CD4-positive, alpha-beta T cell treated with Interleukin-17A for 1 hour (primary cell): ENCODE measurements at regions not wholly inside any gene's neighbourhood (a gene's known extent, or its start where the extent isn't known, plus 50 kb on each side); places are given as distances from the start of the nearest gene placed in this dataset.

Source experiments
- DNase-seq: peaks from one replicate; pipeline ENCODE4 v3.0.0-alpha.2; 2020

GRCh38 chr2:16140771-16141640 is 200.7 kb downstream of the MYCN start:
- no peak for DNase-seq

GRCh38 chr2:16139663-16140615 is 199.6 kb downstream of the MYCN start:
- DNase-seq = no peak

DNA sequence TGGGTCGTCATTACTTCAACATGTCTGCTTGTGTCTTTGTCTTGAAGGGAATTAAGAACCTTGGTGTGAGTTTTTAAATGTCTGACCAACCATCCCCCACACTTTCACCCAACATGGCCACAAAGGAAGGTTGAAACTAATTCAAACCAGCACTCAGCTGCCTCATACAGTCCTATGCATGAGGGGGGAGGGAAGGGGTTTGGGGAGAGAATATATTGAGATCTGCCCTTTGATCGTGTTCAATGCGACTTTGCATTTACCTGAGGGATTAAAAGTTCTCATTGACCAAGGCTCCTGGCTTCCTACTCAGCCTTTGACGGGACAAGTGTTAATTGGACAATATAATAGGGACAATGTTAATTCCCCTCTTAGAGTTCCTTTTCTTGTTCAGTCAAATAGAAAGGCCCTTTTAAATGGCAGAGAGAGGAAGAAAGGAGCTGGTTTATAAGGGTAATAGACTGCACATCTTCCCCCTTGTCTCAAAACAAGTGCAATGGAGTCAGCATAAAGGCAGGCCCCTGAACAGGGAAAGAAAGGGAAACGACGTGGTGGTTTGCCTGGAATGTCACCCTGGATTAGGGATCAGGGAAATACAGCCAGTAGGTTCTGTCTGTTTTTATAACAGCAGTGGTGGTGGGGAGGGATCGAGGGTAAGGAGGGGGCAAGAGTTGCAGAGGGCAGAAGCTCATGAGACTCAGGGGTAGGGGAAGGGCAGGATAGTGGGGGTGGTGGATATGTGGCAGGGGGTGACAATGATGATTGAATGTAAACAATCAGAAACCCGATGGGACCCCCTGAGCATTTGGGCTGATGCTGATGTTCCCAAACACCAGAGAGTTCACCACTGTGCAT is 198.7 kb downstream of the MYCN start:
- DNase-seq = no peak

DNA sequence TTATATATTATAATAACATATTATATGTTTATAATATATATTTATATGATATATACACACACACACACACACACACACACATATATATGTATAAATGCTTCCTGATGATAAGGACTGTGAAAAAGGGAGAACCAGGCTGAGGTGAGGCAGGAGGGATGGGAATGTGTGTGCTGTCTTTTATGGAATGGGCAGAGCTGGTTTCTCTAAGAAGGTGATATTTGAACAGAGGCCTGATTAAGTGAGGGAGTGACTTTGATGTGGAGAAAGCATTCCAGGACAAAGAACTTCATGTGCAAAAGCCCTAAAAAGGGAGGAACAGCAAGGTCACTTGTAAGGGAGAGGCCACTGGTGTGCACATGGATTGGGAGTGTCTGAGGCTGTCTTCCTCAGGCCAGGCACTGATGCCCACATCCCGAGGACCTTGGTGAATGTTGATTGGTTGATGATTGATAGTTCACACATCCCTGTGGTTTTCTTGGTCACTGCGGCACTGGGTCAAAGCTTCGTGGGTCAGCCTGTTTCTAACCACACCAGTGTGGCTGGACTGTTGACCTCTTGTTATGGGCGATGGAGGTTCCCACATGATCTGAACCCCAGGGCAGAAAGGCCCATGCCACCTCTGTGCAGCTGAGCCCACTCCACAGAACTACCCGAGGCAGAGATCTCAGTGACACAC is 196.9 kb downstream of the MYCN start:
- DNase-seq = no peak

- DNase-seq = no peak
Measured at GRCh38 chr2:16136461-16137035, 196.2 kb downstream of the MYCN start.

GRCh38 chr2:16135913-16136310 is 195.6 kb downstream of the MYCN start:
- no peak for DNase-seq

DNA sequence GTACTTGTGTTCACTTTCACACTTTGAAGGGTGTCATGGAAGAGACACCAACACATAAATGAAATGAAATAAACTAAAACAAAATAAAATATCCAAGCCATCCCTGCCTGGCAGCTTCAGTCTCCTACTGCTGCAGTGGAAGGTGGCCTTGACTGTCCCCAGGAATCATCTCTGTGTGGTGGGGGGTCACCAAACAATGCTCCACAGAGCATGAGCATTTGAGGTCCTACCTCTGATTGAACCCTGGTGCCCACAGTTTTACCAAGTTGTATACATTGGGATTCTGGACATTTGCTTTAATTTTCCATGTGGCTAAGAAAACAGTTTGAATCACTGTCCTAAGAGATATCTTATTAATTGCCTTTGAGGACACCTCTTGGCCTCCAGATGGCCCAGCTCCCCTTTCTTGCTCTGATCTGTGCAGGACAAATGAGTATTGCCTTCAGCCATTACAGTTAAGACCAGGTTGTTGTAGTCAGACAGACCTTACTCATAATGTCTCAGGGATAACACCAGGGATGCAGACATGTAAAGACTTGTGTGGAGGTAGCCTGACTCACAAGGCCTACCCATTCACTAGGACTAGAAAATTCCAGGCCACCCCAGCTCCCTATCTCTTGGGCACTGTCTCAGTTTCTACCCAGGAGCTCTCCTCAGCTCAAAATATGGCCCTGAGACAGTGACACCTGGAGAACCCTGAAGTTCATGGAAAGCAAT is 195.0 kb downstream of the MYCN start:
- no peak for DNase-seq

- no peak for DNase-seq
Measured at GRCh38 chr2:16134436-16135165, 194.3 kb downstream of the MYCN start.

DNA sequence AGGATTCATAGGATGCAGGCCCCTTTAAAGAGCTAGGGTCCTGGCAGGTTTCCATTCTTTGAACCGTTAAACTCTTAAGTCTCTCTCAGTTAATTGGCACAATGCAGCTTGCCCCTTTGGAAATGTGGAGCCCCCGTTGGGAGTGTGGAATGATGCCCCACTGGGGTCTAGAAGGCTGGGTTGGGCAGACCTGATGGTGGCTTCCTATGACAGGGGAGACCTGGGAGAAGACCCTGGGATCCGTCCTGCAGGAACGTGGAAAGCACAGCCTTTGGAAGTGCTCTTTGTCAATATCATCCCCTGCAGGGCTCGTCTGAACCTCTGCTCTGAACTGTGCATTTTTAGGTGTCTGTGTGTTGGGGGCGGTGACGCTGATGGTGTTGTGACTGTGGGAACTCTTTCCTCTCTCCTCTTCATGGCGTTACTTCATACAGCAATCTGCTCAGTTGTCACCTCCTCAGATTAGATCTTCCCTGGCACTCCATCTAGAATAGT is 190.6 kb downstream of the MYCN start:
- no peak for DNase-seq

GRCh38 chr2:16130541-16130880 is 190.2 kb downstream of the MYCN start:
- no peak for DNase-seq

GRCh38 chr2:16129716-16130540 is 189.6 kb downstream of the MYCN start:
- no peak for DNase-seq

- DNase-seq = no peak
Measured at GRCh38 chr2:16128746-16129610, 188.6 kb downstream of the MYCN start.

DNA sequence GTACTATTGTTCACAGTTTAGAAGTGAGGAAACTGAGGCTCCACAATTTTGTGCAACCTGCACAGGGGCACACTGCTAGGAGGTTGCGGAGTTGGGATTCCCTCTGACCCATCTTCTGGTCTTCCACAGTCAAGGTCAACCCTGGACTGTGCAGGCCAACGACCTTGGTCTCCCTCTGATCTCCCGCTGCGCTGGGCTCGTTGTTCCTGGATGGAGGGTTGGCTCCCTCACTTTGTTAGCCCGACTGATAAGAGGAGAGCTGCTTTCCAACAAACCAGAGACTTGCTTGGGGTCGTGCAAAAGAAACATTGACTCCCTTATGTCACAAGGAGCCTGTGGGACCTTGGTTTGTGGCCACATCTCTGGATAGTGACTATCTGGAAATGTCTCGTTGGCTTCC is 187.6 kb downstream of the MYCN start:
- no peak for DNase-seq

- no peak for DNase-seq
Measured at GRCh38 chr2:16127276-16127940, 187.1 kb downstream of the MYCN start.

- no peak for DNase-seq
Measured at GRCh38 chr2:16126517-16127275, 186.3 kb downstream of the MYCN start.

- DNase-seq = no peak
Measured at GRCh38 chr2:16125614-16126516, 185.5 kb downstream of the MYCN start.
